Vagina (tissue), 2 donors: ENCODE measurements at regions not wholly inside any gene's neighbourhood (a gene's known extent, or its start where the extent isn't known, plus 50 kb on each side); places are given as distances from the start of the nearest gene placed in this dataset.

Experiments used
- CTCF ChIP-seq, 3 experiments: fragments of 450-650 bp in 2 of 3; fragments of 200-600 bp in 1 of 3; sonication (generic) in 1 of 3; IDR thresholded peaks; one replicate each; pipeline ENCODE4 v1.5.1; 2017 to 2019; ENCODE audit warnings: antibody characterized with exemption in 3 of 3, mild to moderate bottlenecking in 2 of 3, moderate library complexity in 2 of 3
- POLR2A ChIP-seq, 2 donors: fragments of 450-650 bp; IDR thresholded peaks; one replicate each; pipeline ENCODE4 v1.6.1; 2017; ENCODE audit warnings: antibody characterized with exemption in 2 of 2, mild to moderate bottlenecking in 2 of 2, moderate library complexity in 2 of 2
- POLR2AphosphoS5 ChIP-seq, 2 donors: sonication (generic); formaldehyde crosslinking; IDR thresholded peaks; one replicate each; pipeline ENCODE4 v1.9.0; 2017; ENCODE audit warnings: antibody characterized with exemption in 2 of 2, mild to moderate bottlenecking in 2 of 2, low read depth in 1 of 2; ENCODE audit not compliant: insufficient read depth in 1 of 2

- no peak for TF ChIP-seq POLR2A (IDR thresholded peaks at IDR 0.05)
- no peak for TF ChIP-seq CTCF (IDR thresholded peaks at IDR 0.05)
- no peak for TF ChIP-seq POLR2AphosphoS5 (IDR thresholded peaks at IDR 0.05; ENCODE audit: insufficient read depth in 1 of 2, low read depth in 1 of 2)
Measured at GRCh38 chr2:106974891-106975290, 88.9 kb upstream of the ST6GAL2 start.
